Neural cell (in vitro differentiated cells): ENCODE measurements at regions not wholly inside any gene's neighbourhood (a gene's known extent, or its start where the extent isn't known, plus 50 kb on each side); places are given as distances from the start of the nearest gene placed in this dataset.

Experiments used
- H2AFZ ChIP-seq: fragments of 200-600, 300-800 bp; sonication (generic), shearing (Covaris generic); 2 replicates; pipeline ENCODE4 v1.6.0; 2014; ENCODE audit warnings: low read depth, mild to moderate bottlenecking, antibody characterized with exemption, low read length, moderate library complexity
- H3F3A ChIP-seq: fragments of 200-600 bp; shearing (Covaris generic); 2 replicates; pipeline ENCODE4 v1.6.1; 2016; ENCODE audit warnings: mild to moderate bottlenecking, moderate library complexity, mixed read lengths, antibody characterized with exemption, low read length; ENCODE audit not compliant: insufficient read depth, poor library complexity, severe bottlenecking
- H3K27ac ChIP-seq: fragments of 200-600, 300-800 bp; sonication (generic), shearing (Covaris generic); 2 replicates; pipeline ENCODE4 v1.5.1; 2014; ENCODE audit warnings: mild to moderate bottlenecking, low read length, moderate library complexity
- H3K27me3 ChIP-seq: fragments of 300-800, 200-600 bp; sonication (generic), shearing (Covaris generic); 2 replicates; pipeline ENCODE4 v1.6.0; 2014; ENCODE audit warnings: mild to moderate bottlenecking, low read depth, low read length, moderate library complexity; ENCODE audit not compliant: insufficient read depth
- H3K36me3 ChIP-seq: fragments of 300-800, 200-600 bp; sonication (generic), shearing (Covaris generic); 2 replicates; pipeline ENCODE4 v1.5.1; 2014; ENCODE audit warnings: mild to moderate bottlenecking, antibody characterized with exemption, low read length, moderate library complexity; ENCODE audit not compliant: insufficient read depth
- H3K4me2 ChIP-seq: fragments of 300-800, 200-600 bp; sonication (generic), shearing (Covaris generic); 2 replicates; pipeline ENCODE4 v1.6.0; 2014; ENCODE audit warnings: mild to moderate bottlenecking, low read length
- H3K4me3 ChIP-seq: fragments of 300-800, 200-600 bp; sonication (generic), shearing (Covaris generic); 2 replicates; pipeline ENCODE4 v1.5.1; 2014; ENCODE audit warnings: mild to moderate bottlenecking, low read length, moderate library complexity
- H3K79me2 ChIP-seq: fragments of 200-600 bp; shearing (Covaris generic); replicated peaks from 2 replicates; pipeline ENCODE4 v1.6.0; 2014; ENCODE audit warnings: mild to moderate bottlenecking, low read length, moderate library complexity; ENCODE audit not compliant: insufficient read depth
- H3K9ac ChIP-seq: fragments of 300-800, 200-600 bp; sonication (generic), shearing (Covaris generic); 2 replicates; pipeline ENCODE4 v1.6.1; 2016; ENCODE audit warnings: mild to moderate bottlenecking, low read length, mixed read lengths
- H3K9me2 ChIP-seq: fragments of 200-600 bp; shearing (Covaris generic); 2 replicates; pipeline ENCODE4 v1.6.1; 2016; ENCODE audit warnings: mild to moderate bottlenecking, low read length, mixed read lengths; ENCODE audit not compliant: insufficient read depth
- H3K9me3 ChIP-seq: fragments of 200-600, 300-800 bp; sonication (generic), shearing (Covaris generic); 2 replicates; pipeline ENCODE4 v1.6.1; 2016; ENCODE audit warnings: mild to moderate bottlenecking, mixed run types, low read length, moderate library complexity, mixed read lengths
- H4K20me1 ChIP-seq: fragments of 200-600 bp; shearing (Covaris generic); 2 replicates; pipeline ENCODE4 v1.6.1; 2016; ENCODE audit warnings: mild to moderate bottlenecking, mixed run types; ENCODE audit not compliant: insufficient read depth
- CTCF ChIP-seq: fragments of 450-650 bp; IDR thresholded peaks from 2 replicates; pipeline ENCODE4 v1.5.1; 2014; ENCODE audit warnings: antibody characterized with exemption, mild to moderate bottlenecking, moderate library complexity; ENCODE audit not compliant: poor library complexity, severe bottlenecking
- EP300 ChIP-seq: fragments of 450-650 bp; conservative IDR thresholded peaks from 2 replicates; pipeline ENCODE4 v1.6.1; 2014; ENCODE audit warnings: antibody characterized with exemption, mild to moderate bottlenecking, moderate library complexity; ENCODE audit not compliant: poor library complexity, severe bottlenecking
- EZH2 ChIP-seq: fragments of 200-600, 300-800 bp; shearing (Covaris generic), sonication (generic); IDR thresholded peaks from 2 replicates; pipeline ENCODE4 v1.6.1; 2014; ENCODE audit warnings: antibody characterized with exemption, low read length, borderline replicate concordance, mild to moderate bottlenecking; ENCODE audit not compliant: insufficient read depth, poor library complexity, severe bottlenecking
- MXI1 ChIP-seq: fragments of 450-650 bp; conservative IDR thresholded peaks from 2 replicates; pipeline ENCODE4 v1.6.1; 2014; ENCODE audit warnings: antibody characterized with exemption, mild to moderate bottlenecking; ENCODE audit not compliant: poor library complexity, severe bottlenecking
- POLR2AphosphoS5 ChIP-seq: IDR thresholded peaks from 2 replicates; pipeline ENCODE4 v1.6.1; 2012
- RAD21 ChIP-seq: fragments of 450-650 bp; conservative IDR thresholded peaks from 2 replicates; pipeline ENCODE4 v1.6.1; 2014; ENCODE audit warnings: antibody characterized with exemption, mild to moderate bottlenecking, moderate library complexity
- REST ChIP-seq: IDR thresholded peaks from 2 replicates; pipeline ENCODE4 v1.6.1; 2012; ENCODE audit warnings: borderline replicate concordance
- SMC3 ChIP-seq: fragments of 450-650 bp; conservative IDR thresholded peaks from 2 replicates; pipeline ENCODE4 v1.6.1; 2014; ENCODE audit warnings: antibody characterized with exemption, mild to moderate bottlenecking, moderate library complexity; ENCODE audit not compliant: poor library complexity
- TAF1 ChIP-seq: IDR thresholded peaks from 2 replicates; pipeline ENCODE4 v1.6.1; 2012; ENCODE audit warnings: low read depth

GRCh38 chr4:141416219-141416618 lies 195.5 kb downstream of the ZNF330 start:
- no peaks in the 10 kb centered on the region for H3K79me2 ChIP-seq
- H3K27me3 ChIP-seq, result no peaks in the 10 kb centered on the region
- no peaks in the 10 kb centered on the region for H4K20me1 ChIP-seq
- no peak overlapping the region for H3K4me2 ChIP-seq
- TF ChIP-seq TAF1 (no peak), POLR2AphosphoS5 (no peak), EP300 (no peak)
- H3F3A ChIP-seq, result no peaks in the 10 kb centered on the region
- H3K4me3 ChIP-seq, result no peak overlapping the region
- H3K27ac ChIP-seq, result no peak overlapping the region
- no peaks in the 10 kb centered on the region for H3K36me3 ChIP-seq
- H2AFZ ChIP-seq, result no peak overlapping the region
- no peaks in the 10 kb centered on the region for H3K9me3 ChIP-seq
- H3K9ac ChIP-seq, result no peak overlapping the region
- H3K9me2 ChIP-seq, result no peaks in the 10 kb centered on the region

- Histone ChIP-seq H3K4me2 (no peak overlapping the region), H3K9ac (no peak overlapping the region), H3K27ac (no peak overlapping the region), H3K9me3 (no peaks in the 10 kb centered on the region), H3K27me3 (no peaks in the 10 kb centered on the region), H3K9me2 (no peaks in the 10 kb centered on the region), H2AFZ (no peak overlapping the region), H3K4me3 (no peak overlapping the region), H3K79me2 (no peaks in the 10 kb centered on the region), H3F3A (no peaks in the 10 kb centered on the region), H4K20me1 (no peaks in the 10 kb centered on the region), H3K36me3 (no peaks in the 10 kb centered on the region)
- TF ChIP-seq CTCF, result no peak
- no peak for TF ChIP-seq SMC3
- TF ChIP-seq POLR2AphosphoS5, result no peak
- no peak for TF ChIP-seq RAD21
- TF ChIP-seq REST, result no peak
- TF ChIP-seq TAF1, result no peak
- no peak for TF ChIP-seq EP300
- no peak for TF ChIP-seq MXI1
- TF ChIP-seq EZH2, result no peak
Measured at GRCh38 chr4:141416677-141417363, 196.1 kb downstream of the ZNF330 start.
